WTC11 (cell line): ENCODE measurements at regions not wholly inside any gene's neighbourhood (a gene's known extent, or its start where the extent isn't known, plus 50 kb on each side); places are given as distances from the start of the nearest gene placed in this dataset.

Experiments used
- ATAC-seq: fragments of 200-7000 bp; cut with Tn5 transposase; 2 replicates; pipeline ENCODE4 v1.10.0; 2021; ENCODE audit warnings: mild to moderate bottlenecking, moderate library complexity
- CTCF ChIA-PET: fragments of 300-600 bp; sonication (Branson Sonifier 250); formaldehyde crosslinking; loops from one replicate; lab custom pipeline; 2021; ENCODE audit warnings: antibody characterized with exemption; lab: Charles Lee
- POLR2A ChIA-PET: fragments of 350-600 bp; sonication (Branson Sonifier 250); formaldehyde crosslinking; loops from one replicate; lab custom pipeline; 2021; ENCODE audit warnings: antibody characterized with exemption; lab: Charles Lee
- DNase-seq: peaks from one replicate; pipeline ENCODE4 v3.0.0; 2021; ENCODE audit warnings: low spot score
- H3K27ac Mint-ChIP-seq: 2 replicates; pipeline ENCODE4 v1.8.0; 2021; ENCODE audit warnings: mixed read lengths
- H3K27me3 Mint-ChIP-seq: 2 replicates; pipeline ENCODE4 v1.8.0; 2021; ENCODE audit warnings: low read depth, mild to moderate bottlenecking, moderate library complexity, mixed read lengths
- H3K36me3 Mint-ChIP-seq: 2 replicates; pipeline ENCODE4 v1.8.0; 2021; ENCODE audit warnings: mixed read lengths
- H3K4me1 Mint-ChIP-seq: 2 replicates; pipeline ENCODE4 v1.8.0; 2022; ENCODE audit warnings: mixed read lengths
- H3K4me3 Mint-ChIP-seq: 2 replicates; pipeline ENCODE4 v1.8.0; 2021; ENCODE audit warnings: mild to moderate bottlenecking, moderate library complexity, mixed read lengths
- H3K9me3 Mint-ChIP-seq: 2 replicates; pipeline ENCODE4 v1.8.0; 2021; ENCODE audit warnings: mixed read lengths
- AR ChIP-seq: fragments of 250-450 bp; sonication (Bioruptor Pico); IDR thresholded peaks from 2 replicates; pipeline ENCODE4 v1.9.0; 2021; ENCODE audit warnings: mild to moderate bottlenecking
- ATF1 ChIP-seq: sonication (generic); formaldehyde crosslinking; IDR thresholded peaks from 2 replicates; pipeline ENCODE4 v1.8.1; 2023; ENCODE audit warnings: mild to moderate bottlenecking, moderate library complexity, missing genetic modification reagents
- ATF6 ChIP-seq: sonication (generic); formaldehyde crosslinking; IDR thresholded peaks from 2 replicates; pipeline ENCODE4 v1.8.1; 2023; ENCODE audit warnings: mild to moderate bottlenecking, missing genetic modification reagents
- CBFB ChIP-seq: sonication (generic); formaldehyde crosslinking; IDR thresholded peaks from 2 replicates; pipeline ENCODE4 v1.8.1; 2022; ENCODE audit warnings: mild to moderate bottlenecking, low read depth, missing genetic modification reagents
- CREB1 ChIP-seq: sonication (generic); formaldehyde crosslinking; IDR thresholded peaks from 2 replicates; pipeline ENCODE4 v1.8.0; 2023; ENCODE audit warnings: mild to moderate bottlenecking, missing genetic modification reagents
- EMX1 ChIP-seq: fragments of 250-450 bp; sonication (Bioruptor Pico); IDR thresholded peaks from 2 replicates; pipeline ENCODE4 v1.8.0; 2021; ENCODE audit warnings: mild to moderate bottlenecking
- ESRRA ChIP-seq: sonication (generic); formaldehyde crosslinking; IDR thresholded peaks from 2 replicates; pipeline ENCODE4 v1.8.1; 2022; ENCODE audit warnings: mild to moderate bottlenecking, missing genetic modification reagents, borderline replicate concordance
- FOXK1 ChIP-seq: sonication (generic); formaldehyde crosslinking; IDR thresholded peaks from 2 replicates; pipeline ENCODE4 v1.8.0; 2022; ENCODE audit warnings: mild to moderate bottlenecking, moderate library complexity, missing genetic modification reagents
- HMGA2 ChIP-seq: fragments of 250-450 bp; sonication (Bioruptor Pico); IDR thresholded peaks from 2 replicates; pipeline ENCODE4 v1.4.0; 2021; ENCODE audit warnings: mild to moderate bottlenecking, moderate library complexity
- NFATC4 ChIP-seq: fragments of 250-450 bp; sonication (Bioruptor Pico); IDR thresholded peaks from 2 replicates; pipeline ENCODE4 v1.9.0; 2021; ENCODE audit warnings: mild to moderate bottlenecking
- PRRX2 ChIP-seq: fragments of 250-450 bp; sonication (Bioruptor Pico); IDR thresholded peaks from 2 replicates; pipeline ENCODE4 v1.8.0; 2021; ENCODE audit warnings: mild to moderate bottlenecking
- RELA ChIP-seq: sonication (generic); formaldehyde crosslinking; IDR thresholded peaks from 2 replicates; pipeline ENCODE4 v1.8.1; 2022; ENCODE audit warnings: missing genetic modification reagents, mild to moderate bottlenecking, borderline replicate concordance
- RORB ChIP-seq: fragments of 250-450 bp; sonication (Bioruptor Pico); IDR thresholded peaks from 2 replicates; pipeline ENCODE4 v1.9.0; 2021; ENCODE audit warnings: mild to moderate bottlenecking
- SOX15 ChIP-seq: fragments of 250-450 bp; sonication (Bioruptor Pico); IDR thresholded peaks from 2 replicates; pipeline ENCODE4 v1.9.0; 2021; ENCODE audit warnings: mild to moderate bottlenecking
- SP1 ChIP-seq: sonication (generic); formaldehyde crosslinking; conservative IDR thresholded peaks from 2 replicates; pipeline ENCODE4 v1.8.1; 2022; ENCODE audit warnings: missing genetic modification reagents
- TEAD4 ChIP-seq: sonication (generic); formaldehyde crosslinking; IDR thresholded peaks from 2 replicates; pipeline ENCODE4 v1.8.0; 2022; ENCODE audit warnings: mild to moderate bottlenecking, missing genetic modification reagents
- ZNF121 ChIP-seq: sonication (generic); formaldehyde crosslinking; IDR thresholded peaks from 2 replicates; pipeline ENCODE4 v1.8.0; 2023; ENCODE audit warnings: missing genetic modification reagents
- ZNF232 ChIP-seq: sonication (generic); formaldehyde crosslinking; IDR thresholded peaks from 2 replicates; pipeline ENCODE4 v1.8.0; 2022; ENCODE audit warnings: mild to moderate bottlenecking, missing genetic modification reagents
- ZNF317 ChIP-seq: sonication (generic); formaldehyde crosslinking; IDR thresholded peaks from 2 replicates; pipeline ENCODE4 v1.8.1; 2023; ENCODE audit warnings: low read depth, mild to moderate bottlenecking, moderate library complexity, missing genetic modification reagents, borderline replicate concordance
- ZNF416 ChIP-seq: fragments of 250-450 bp; sonication (Bioruptor Pico); IDR thresholded peaks from 2 replicates; pipeline ENCODE4 v1.9.0; 2021; ENCODE audit warnings: mild to moderate bottlenecking, inconsistent platforms
- TF ChIP-seq, protein P1 (sequence below): sonication (generic); formaldehyde crosslinking; IDR thresholded peaks from 2 replicates; pipeline ENCODE4 v1.8.1; 2022; ENCODE audit warnings: mild to moderate bottlenecking, missing genetic modification reagents, moderate library complexity, borderline replicate concordance
- TF ChIP-seq, protein P2 (sequence below): sonication (generic); formaldehyde crosslinking; IDR thresholded peaks from 2 replicates; pipeline ENCODE4 v1.8.0; 2022; ENCODE audit warnings: mild to moderate bottlenecking, missing genetic modification reagents
- TF ChIP-seq, protein P3 (sequence below): sonication (generic); formaldehyde crosslinking; IDR thresholded peaks from 2 replicates; pipeline ENCODE4 v1.8.1; 2022; ENCODE audit warnings: missing genetic modification reagents, borderline replicate concordance
- TF ChIP-seq, protein P4 (sequence below): sonication (generic); formaldehyde crosslinking; IDR thresholded peaks from 2 replicates; pipeline ENCODE4 v1.8.1; 2022; ENCODE audit warnings: mild to moderate bottlenecking, moderate library complexity, missing genetic modification reagents

DNA sequence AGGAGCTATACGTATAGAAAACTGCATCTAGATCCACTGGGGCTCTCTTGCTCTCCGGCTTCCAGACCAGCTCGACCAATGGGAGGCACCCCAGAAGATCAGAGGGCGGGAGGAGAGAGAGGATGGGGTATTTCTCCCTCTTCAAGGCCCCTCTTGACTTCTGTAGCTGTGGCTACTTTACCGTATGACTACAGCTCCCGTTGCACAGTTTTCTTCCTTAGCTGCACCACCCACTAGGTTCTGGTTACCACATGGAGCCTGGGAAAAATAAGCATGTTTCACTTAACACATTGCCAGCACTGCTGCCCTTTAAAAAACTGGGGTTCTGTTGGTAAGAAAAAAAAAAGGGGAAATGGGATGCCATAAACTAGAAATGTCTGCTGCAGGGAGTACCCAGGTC lies 214.4 kb downstream of the TBX5 start:
- no peaks in the 10 kb centered on the region; the same call in 1 of the 2 replicates for H3K27me3 Mint-ChIP-seq
- DNase-seq: no peak
- no peak overlapping the region for H3K27ac Mint-ChIP-seq
- no peak for ATAC-seq
- CTCF ChIA-PET: interaction anchor here (1.0 to 1.4 kb wide), 2 partner anchors 195 to 225 kb away, joined by 3 to 4 read pairs; partner anchors contain the start of gene RBM19
- H3K9me3 Mint-ChIP-seq: peaks cover 13% of the 10 kb centered on the region
- peaks cover 36% of the 10 kb centered on the region for H3K4me1 Mint-ChIP-seq
- no peaks in the 10 kb centered on the region for H3K36me3 Mint-ChIP-seq
- POLR2A ChIA-PET: no interaction called here
- TF ChIP-seq ATF1 (no peak), ATF6 (CRISPR knock-in tag) (no peak), CBFB (CRISPR knock-in tag) (no peak), ZNF121 (CRISPR knock-in tag) (no peak), ZNF232 (no peak), FOXK1 (CRISPR knock-in tag) (no peak), ZNF317 (CRISPR knock-in tag) (no peak), ZNF416 (CRISPR knock-in tag) (no peak), EMX1 (CRISPR knock-in tag) (no peak), RORB (CRISPR knock-in tag) (no peak), NFATC4 (CRISPR knock-in tag) (no peak), SP1 (CRISPR knock-in tag) (no peak), HMGA2 (no peak), PRRX2 (CRISPR knock-in tag) (no peak), CREB1 (no peak)
- TF ChIP-seq, protein P1, sequence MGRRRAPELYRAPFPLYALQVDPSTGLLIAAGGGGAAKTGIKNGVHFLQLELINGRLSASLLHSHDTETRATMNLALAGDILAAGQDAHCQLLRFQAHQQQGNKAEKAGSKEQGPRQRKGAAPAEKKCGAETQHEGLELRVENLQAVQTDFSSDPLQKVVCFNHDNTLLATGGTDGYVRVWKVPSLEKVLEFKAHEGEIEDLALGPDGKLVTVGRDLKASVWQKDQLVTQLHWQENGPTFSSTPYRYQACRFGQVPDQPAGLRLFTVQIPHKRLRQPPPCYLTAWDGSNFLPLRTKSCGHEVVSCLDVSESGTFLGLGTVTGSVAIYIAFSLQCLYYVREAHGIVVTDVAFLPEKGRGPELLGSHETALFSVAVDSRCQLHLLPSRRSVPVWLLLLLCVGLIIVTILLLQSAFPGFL (CRISPR knock-in tag): no peak
- TF ChIP-seq, protein P2, sequence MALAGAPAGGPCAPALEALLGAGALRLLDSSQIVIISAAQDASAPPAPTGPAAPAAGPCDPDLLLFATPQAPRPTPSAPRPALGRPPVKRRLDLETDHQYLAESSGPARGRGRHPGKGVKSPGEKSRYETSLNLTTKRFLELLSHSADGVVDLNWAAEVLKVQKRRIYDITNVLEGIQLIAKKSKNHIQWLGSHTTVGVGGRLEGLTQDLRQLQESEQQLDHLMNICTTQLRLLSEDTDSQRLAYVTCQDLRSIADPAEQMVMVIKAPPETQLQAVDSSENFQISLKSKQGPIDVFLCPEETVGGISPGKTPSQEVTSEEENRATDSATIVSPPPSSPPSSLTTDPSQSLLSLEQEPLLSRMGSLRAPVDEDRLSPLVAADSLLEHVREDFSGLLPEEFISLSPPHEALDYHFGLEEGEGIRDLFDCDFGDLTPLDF: no peak
- TF ChIP-seq, protein P3, sequence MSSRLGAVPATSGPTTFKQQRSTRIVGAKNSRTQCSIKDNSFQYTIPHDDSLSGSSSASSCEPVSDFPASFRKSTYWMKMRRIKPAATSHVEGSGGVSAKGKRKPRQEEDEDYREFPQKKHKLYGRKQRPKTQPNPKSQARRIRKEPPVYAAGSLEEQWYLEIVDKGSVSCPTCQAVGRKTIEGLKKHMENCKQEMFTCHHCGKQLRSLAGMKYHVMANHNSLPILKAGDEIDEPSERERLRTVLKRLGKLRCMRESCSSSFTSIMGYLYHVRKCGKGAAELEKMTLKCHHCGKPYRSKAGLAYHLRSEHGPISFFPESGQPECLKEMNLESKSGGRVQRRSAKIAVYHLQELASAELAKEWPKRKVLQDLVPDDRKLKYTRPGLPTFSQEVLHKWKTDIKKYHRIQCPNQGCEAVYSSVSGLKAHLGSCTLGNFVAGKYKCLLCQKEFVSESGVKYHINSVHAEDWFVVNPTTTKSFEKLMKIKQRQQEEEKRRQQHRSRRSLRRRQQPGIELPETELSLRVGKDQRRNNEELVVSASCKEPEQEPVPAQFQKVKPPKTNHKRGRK (CRISPR knock-in tag): no peak
- TF ChIP-seq, protein P4, sequence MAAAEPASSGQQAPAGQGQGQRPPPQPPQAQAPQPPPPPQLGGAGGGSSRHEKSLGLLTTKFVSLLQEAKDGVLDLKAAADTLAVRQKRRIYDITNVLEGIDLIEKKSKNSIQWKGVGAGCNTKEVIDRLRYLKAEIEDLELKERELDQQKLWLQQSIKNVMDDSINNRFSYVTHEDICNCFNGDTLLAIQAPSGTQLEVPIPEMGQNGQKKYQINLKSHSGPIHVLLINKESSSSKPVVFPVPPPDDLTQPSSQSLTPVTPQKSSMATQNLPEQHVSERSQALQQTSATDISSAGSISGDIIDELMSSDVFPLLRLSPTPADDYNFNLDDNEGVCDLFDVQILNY (CRISPR knock-in tag): no peak
- no peak overlapping the region for H3K4me3 Mint-ChIP-seq

DNA sequence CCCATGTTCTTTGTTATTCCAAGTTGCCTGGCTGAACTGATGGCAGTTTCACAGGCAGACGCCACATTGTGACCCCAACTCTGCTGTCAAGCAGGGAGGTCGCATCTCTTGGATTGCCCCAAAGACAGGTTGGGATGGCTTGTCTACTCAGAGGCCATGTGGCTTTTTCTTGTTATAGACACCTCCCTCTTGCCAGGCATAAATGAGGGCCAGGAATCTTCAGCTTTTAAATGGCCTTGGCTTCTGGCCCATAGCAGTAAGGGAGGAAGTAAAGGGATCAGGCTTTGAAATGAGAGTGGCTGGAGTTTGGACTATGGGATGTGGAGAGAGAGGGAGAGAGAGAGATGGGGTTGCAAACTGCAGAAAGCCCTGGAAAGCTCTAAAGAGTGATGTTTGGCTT lies 215.0 kb downstream of the TBX5 start:
- no peak overlapping the region for H3K27ac Mint-ChIP-seq
- H3K4me1 Mint-ChIP-seq: peaks cover 42% of the 10 kb centered on the region
- ATAC-seq (no peak), DNase-seq (no peak)
- H3K27me3 Mint-ChIP-seq: peaks cover 4% of the 10 kb centered on the region; the same call in 1 of the 2 replicates
- H3K4me3 Mint-ChIP-seq: no peak overlapping the region
- TF ChIP-seq TEAD4 (CRISPR knock-in tag) (no peak), AR (CRISPR knock-in tag) (no peak), SOX15 (CRISPR knock-in tag) (no peak), ESRRA (no peak), RELA (no peak)
- TF ChIP-seq, protein P2: no peak
- TF ChIP-seq, protein P1 (CRISPR knock-in tag): no peak
- no peaks in the 10 kb centered on the region for H3K36me3 Mint-ChIP-seq
- CTCF ChIA-PET: interaction anchor here (1.4 kb wide), 1 partner anchor 195 kb away, joined by 4 read pairs; no protein-coding TSS in a partner anchor
- peaks cover 13% of the 10 kb centered on the region for H3K9me3 Mint-ChIP-seq
- POLR2A ChIA-PET: no interaction called here
